Heart right ventricle (tissue), 16 donors: ENCODE measurements at regions not wholly inside any gene's neighbourhood (a gene's known extent, or its start where the extent isn't known, plus 50 kb on each side); places are given as distances from the start of the nearest gene placed in this dataset.
A peak's percentile ranks its signal among the peaks of the same experiment; 100 is the strongest.
"Not testable (repeated sequence)": the region's sequence is repeated elsewhere in the genome, so short reads cannot be mapped to it uniquely, and the experiment has no call there.

Experiments used
- ATAC-seq, 8 donors: fragments of 200-7000 bp; cut with Tn5 transposase; one replicate each; pipeline ENCODE4 v1.9.1; 2020; ENCODE audit warnings: mild to moderate bottlenecking in 8 of 8, moderate library complexity in 8 of 8, moderate number of reproducible peaks in 1 of 8
- DNase-seq, 2 donors: peaks; one replicate each; pipeline ENCODE4 v3.0.0-alpha.2; 2020
- H3K27ac ChIP-seq, 10 donors: fragments of 200-600 bp; sonication (generic) in 2 of 10; one replicate each; pipeline versions ENCODE4 v1.5.0 to v1.8.0; 2020 to 2022; ENCODE audit warnings: mild to moderate bottlenecking in 3 of 10
- H3K27me3 ChIP-seq, 7 donors: fragments of 200-600 bp; one replicate each; pipeline ENCODE4 v1.8.0; 2021 to 2022; ENCODE audit warnings: mild to moderate bottlenecking in 2 of 7
- H3K36me3 ChIP-seq, 9 donors: fragments of 200-600 bp; sonication (generic) in 1 of 9; one replicate each; pipeline versions ENCODE4 v1.5.0 to v1.8.0; 2020 to 2022; ENCODE audit warnings: mild to moderate bottlenecking in 2 of 9
- H3K4me1 ChIP-seq, 9 donors: fragments of 200-600 bp; sonication (generic) in 1 of 9; one replicate each; pipeline versions ENCODE4 v1.5.0 to v1.8.0; 2020 to 2022; ENCODE audit warnings: mild to moderate bottlenecking in 4 of 9
- H3K4me3 ChIP-seq, 10 donors: fragments of 200-600 bp; sonication (generic) in 2 of 10; one replicate each; pipeline versions ENCODE4 v1.5.0 to v1.8.0; 2020 to 2022; ENCODE audit warnings: mild to moderate bottlenecking in 7 of 10, moderate library complexity in 2 of 10
- H3K9me3 ChIP-seq, 11 donors: fragments of 200-600 bp in 10 of 11; sonication (generic) in 2 of 11; one replicate each; pipeline versions ENCODE4 v1.5.0 to v1.8.0; 2013 to 2022; ENCODE audit warnings: mild to moderate bottlenecking in 2 of 11, control low read depth in 1 of 11, moderate library complexity in 1 of 11
- WGBS, 2 donors: extraction: QIAGEN DNeasy Blood & Tissue Kit; methylation state at CpG; one replicate each; pipeline ENCODE4 v1.1.7; 2013; ENCODE audit warnings: inconsistent platforms in 1 of 2; 5-methylcytosine and 5-hydroxymethylcytosine counted together
- intact Hi-C, 10 donors: fragments of 100-400 bp; cut with DNase I; formaldehyde crosslinking; loops; one replicate each; pipeline versions ENCODE4 v1.11.1 to v1.14.2; 2022
- TF ChIP-seq, protein P1 (sequence below), 9 donors: fragments of 200-600 bp; sonication (generic) in 2 of 9; IDR thresholded peaks; one replicate each; pipeline versions ENCODE4 v1.5.0 to v1.8.0; 2021 to 2022; ENCODE audit warnings: antibody characterized with exemption in 9 of 9, mild to moderate bottlenecking in 5 of 9, moderate library complexity in 1 of 9
- donor health status: Arrhythmogenic right ventricular cardiomyopathy.
- donor health status: ischemic (EF 13 %, LVEDD 7.1; RV severe dilation, severe dysfunction).
- donor health status: healthy with polysubstance abuse.
- donor health status: DM: no; HTN: yes; CAD: no.
- donor health status: DM: no; HTN: no; CAD: no.
- donor health status: ischemic (EF 25% LVEDD 6.9; RV normal size, moderate dysfunction).
- donor health status: ischemic (EF 25% LVEDD 5.7; RV mildly dilated, moderate dysfunction).
- donor health status: healthy.
- donor health status: DM: yes; HTN: yes; CAD: no.
- donor health status: Ischemic cardiomyopathy.
- donor health status: ischemic (EF 35%, LVEDD 5.7; RV mildly dilated, moderate dysfunction).
- donor health status: nonischemic (EF 11% LVEDD 7.7; RV severe dilation, severe dysfunction).
- donor health status: DM: yes; HTN: yes; CAD: no.
- donor health status: PGD.
- donor health status: ischemic (EF 29% LVEDD 5.4; RV normal size, mild dysfunction).
- donor health status: nonischemic (EF 23%, LVEDD 6.1; RV moderate dilation, normal function).

DNA sequence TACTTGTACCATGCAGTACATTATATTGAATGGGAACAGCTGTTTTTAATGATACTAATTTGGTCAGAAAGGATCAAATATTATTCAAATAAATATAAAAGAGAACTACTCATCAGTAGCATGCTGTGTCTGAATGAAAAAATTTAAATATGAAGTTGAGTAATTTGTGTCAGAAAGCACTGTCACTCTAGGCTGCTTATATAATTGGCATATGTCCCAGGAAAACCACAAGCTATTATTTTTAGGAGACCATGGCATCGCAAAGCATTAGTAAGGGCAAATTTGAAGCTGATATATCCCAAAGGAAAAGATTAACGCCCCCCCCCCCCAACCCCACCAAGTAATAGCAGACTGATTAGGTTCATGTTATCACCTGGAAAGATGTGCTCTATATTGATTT, 388.5 kb upstream of the SPANXN4 start:
- H3K27me3 ChIP-seq = no peaks in the 10 kb centered on the region
- TF ChIP-seq, protein P1, sequence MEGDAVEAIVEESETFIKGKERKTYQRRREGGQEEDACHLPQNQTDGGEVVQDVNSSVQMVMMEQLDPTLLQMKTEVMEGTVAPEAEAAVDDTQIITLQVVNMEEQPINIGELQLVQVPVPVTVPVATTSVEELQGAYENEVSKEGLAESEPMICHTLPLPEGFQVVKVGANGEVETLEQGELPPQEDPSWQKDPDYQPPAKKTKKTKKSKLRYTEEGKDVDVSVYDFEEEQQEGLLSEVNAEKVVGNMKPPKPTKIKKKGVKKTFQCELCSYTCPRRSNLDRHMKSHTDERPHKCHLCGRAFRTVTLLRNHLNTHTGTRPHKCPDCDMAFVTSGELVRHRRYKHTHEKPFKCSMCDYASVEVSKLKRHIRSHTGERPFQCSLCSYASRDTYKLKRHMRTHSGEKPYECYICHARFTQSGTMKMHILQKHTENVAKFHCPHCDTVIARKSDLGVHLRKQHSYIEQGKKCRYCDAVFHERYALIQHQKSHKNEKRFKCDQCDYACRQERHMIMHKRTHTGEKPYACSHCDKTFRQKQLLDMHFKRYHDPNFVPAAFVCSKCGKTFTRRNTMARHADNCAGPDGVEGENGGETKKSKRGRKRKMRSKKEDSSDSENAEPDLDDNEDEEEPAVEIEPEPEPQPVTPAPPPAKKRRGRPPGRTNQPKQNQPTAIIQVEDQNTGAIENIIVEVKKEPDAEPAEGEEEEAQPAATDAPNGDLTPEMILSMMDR (IDR thresholded peaks at IDR 0.05) = no peak
- no peak overlapping the region for H3K27ac ChIP-seq
- intact Hi-C loops = no loop called here
- H3K9me3 ChIP-seq = no peaks in the 10 kb centered on the region
- no peaks in the 10 kb centered on the region for H3K4me1 ChIP-seq
- DNase-seq (no peak), ATAC-seq (no peak)
- H3K4me3 ChIP-seq = no peak overlapping the region
- H3K36me3 ChIP-seq = no peaks in the 10 kb centered on the region
- 35 to 39% methylated on average over 2 of the region's 2 CpGs for WGBS, 2 donors

DNA sequence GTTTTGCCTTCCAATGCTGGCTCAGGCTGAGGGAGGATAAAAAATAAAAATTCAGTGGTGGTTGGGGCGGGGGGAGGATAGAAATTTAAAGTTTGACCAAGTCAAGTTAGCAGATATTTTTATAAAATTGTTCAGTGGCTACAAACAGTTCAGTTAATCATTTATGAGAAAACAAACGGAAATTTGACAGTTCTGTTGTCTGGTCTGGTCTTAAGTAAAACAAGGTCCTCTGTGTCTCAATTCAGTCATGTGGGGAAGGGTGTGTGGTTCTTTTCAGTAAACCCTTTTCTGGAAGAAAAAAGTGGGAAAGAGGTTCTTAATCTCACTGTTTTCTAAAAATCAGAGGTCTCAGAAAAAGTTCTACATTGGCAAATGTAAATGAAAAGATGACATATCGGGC, 409.1 kb upstream of the SPANXN4 start:
- DNase-seq (no peak), ATAC-seq (no peak)
- H3K36me3 ChIP-seq = no peaks in the 10 kb centered on the region
- H3K4me1 ChIP-seq = no peaks in the 10 kb centered on the region
- 66 to 68% methylated on average over 3 of the region's 3 CpGs for WGBS, 2 donors
- intact Hi-C loops = no loop called here
- no peak overlapping the region for H3K27ac ChIP-seq
- H3K9me3 ChIP-seq = no peaks in the 10 kb centered on the region
- TF ChIP-seq, protein P1 (IDR thresholded peaks at IDR 0.05) = no peak
- no peak overlapping the region for H3K4me3 ChIP-seq
- H3K27me3 ChIP-seq = no peaks in the 10 kb centered on the region

DNA sequence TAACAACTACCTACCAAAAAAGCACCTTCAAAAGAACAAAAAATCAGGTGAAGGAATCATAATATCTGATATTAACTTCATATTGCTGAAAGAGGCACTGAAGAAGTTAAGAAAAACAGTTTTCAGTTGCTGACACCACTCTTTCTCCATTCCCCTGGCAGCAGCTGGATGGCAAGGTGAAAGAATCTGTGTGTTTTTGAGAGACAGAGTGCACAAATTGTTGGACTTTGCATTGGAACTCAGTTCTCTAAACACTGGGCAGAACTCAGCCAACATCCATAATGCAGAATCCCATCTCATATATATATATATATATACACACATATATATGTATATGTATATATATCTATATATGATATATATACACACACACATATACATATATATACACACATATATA, 408.3 kb upstream of the MAGEC2 start:
- H3K27me3 ChIP-seq = no peaks in the 10 kb centered on the region
- TF ChIP-seq, protein P1 (IDR thresholded peaks at IDR 0.05) = no peak
- no peaks in the 10 kb centered on the region for H3K36me3 ChIP-seq
- no peaks in the 10 kb centered on the region for H3K9me3 ChIP-seq
- no peak for ATAC-seq
- H3K4me3 ChIP-seq = no peak overlapping the region
- H3K27ac ChIP-seq = no peak overlapping the region
- H3K4me1 ChIP-seq = no peaks in the 10 kb centered on the region
- intact Hi-C loops = no loop called here
- no peak for DNase-seq

DNA sequence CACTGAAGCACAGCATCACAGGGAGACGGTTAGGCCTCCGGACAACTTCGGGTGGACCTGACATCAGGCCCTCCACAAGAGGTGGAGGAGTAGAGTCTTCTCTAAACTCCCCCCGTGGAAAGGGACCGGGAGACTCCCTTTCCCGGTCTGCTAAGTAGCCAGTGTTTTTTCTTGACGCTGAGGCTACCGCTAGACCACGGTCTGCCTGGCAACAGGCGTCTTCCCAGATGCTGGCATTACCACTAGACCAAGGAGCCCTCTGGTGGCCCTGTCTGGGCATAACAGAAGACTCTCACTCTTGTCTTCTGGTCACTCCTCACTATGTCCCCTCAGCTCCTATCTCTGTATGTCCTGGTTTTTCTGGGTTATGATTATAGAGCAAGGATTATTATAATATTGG, 401.5 kb upstream of the MAGEC2 start:
- H3K9me3 ChIP-seq, intact Hi-C loops, H3K27ac ChIP-seq, H3K36me3 ChIP-seq, H3K4me1 ChIP-seq, H3K4me3 ChIP-seq, ATAC-seq, H3K27me3 ChIP-seq, DNase-seq: not testable (repeated sequence)
- WGBS, 2 donors = 90 to 94% methylated on average over 10 of the region's 10 CpGs
- TF ChIP-seq, protein P1 (IDR thresholded peaks at IDR 0.05) = peak in 1 of 9 donors; percentile 35

DNA sequence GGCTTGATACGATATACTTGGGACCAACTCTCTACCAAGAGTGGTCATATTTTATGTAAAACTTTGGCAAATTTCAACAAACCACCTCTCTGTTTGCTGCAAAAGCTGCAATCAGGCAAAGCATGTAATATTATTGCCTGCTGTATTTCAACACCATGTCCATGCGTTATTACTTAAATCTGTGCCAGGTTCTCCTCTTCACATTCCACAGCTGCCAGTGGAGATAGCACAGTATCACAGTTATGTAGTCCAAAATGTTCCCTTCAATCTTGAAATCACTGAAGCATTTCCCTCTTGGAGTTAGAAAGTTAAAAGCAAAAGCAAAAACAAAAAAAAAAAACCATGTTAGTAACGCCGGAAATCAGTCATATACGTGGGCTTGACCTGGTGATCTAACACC, 396.7 kb upstream of the MAGEC2 start:
- H3K4me1 ChIP-seq = no peaks in the 10 kb centered on the region
- ATAC-seq (no peak), DNase-seq (no peak)
- 50 to 61% methylated on average over 5 of the region's 5 CpGs for WGBS, 2 donors
- no peaks in the 10 kb centered on the region for H3K27me3 ChIP-seq
- H3K4me3 ChIP-seq = no peak overlapping the region
- intact Hi-C loops = no loop called here
- TF ChIP-seq, protein P1 (IDR thresholded peaks at IDR 0.05) = no peak
- no peak overlapping the region for H3K27ac ChIP-seq
- no peaks in the 10 kb centered on the region for H3K9me3 ChIP-seq
- H3K36me3 ChIP-seq = no peaks in the 10 kb centered on the region
